GM18951 (cell line): ENCODE measurements at regions not wholly inside any gene's neighbourhood (a gene's known extent, or its start where the extent isn't known, plus 50 kb on each side); places are given as distances from the start of the nearest gene placed in this dataset.
"Not testable (repeated sequence)": the region's sequence is repeated elsewhere in the genome, so short reads cannot be mapped to it uniquely, and the experiment has no call there.

ENCODE experiments used
- POLR2A ChIP-seq: IDR thresholded peaks from 4 replicates; pipeline ENCODE4 v1.6.1; 2011; ENCODE audit warnings: mild to moderate bottlenecking; ENCODE audit not compliant: insufficient read length, insufficient read depth; ENCODE audit errors: extremely low read depth
- in situ Hi-C: fragments of 300-500 bp; cut with MboI; formaldehyde crosslinking; loops from one replicate; pipeline ENCODE4 v1.12.0; 2022; ENCODE audit warnings: low sequenced_read_pairs, mixed read lengths, inconsistent platforms; ENCODE audit not compliant: unreplicated experiment

- in situ Hi-C loops: no loop called here
- TF ChIP-seq POLR2A: no peak
Observed at GRCh38 chr17:14738652-14738988, 437.7 kb downstream of the HS3ST3B1 start.

- in situ Hi-C loops: no loop called here
- no peak for TF ChIP-seq POLR2A
Observed at GRCh38 chr17:14737984-14738651, 437.2 kb downstream of the HS3ST3B1 start.

GRCh38 chr17:14736631-14737030, 435.8 kb downstream of the HS3ST3B1 start:
- TF ChIP-seq POLR2A: no peak
- in situ Hi-C loops: no loop called here

GRCh38 chr17:14733376-14733775, 432.5 kb downstream of the HS3ST3B1 start:
- TF ChIP-seq POLR2A: no peak
- in situ Hi-C loops: no loop called here

GRCh38 chr17:14732211-14732610, 431.3 kb downstream of the HS3ST3B1 start:
- no peak for TF ChIP-seq POLR2A
- in situ Hi-C loops: no loop called here

- no peak for TF ChIP-seq POLR2A
- in situ Hi-C loops: no loop called here
Observed at GRCh38 chr17:14731591-14731990, 430.7 kb downstream of the HS3ST3B1 start.

- no peak for TF ChIP-seq POLR2A
- in situ Hi-C loops: no loop called here
Observed at GRCh38 chr17:14730821-14731220, 429.9 kb downstream of the HS3ST3B1 start.

- in situ Hi-C loops: no loop called here
- no peak for TF ChIP-seq POLR2A
Observed at GRCh38 chr17:14725729-14726128, 424.8 kb downstream of the HS3ST3B1 start.

GRCh38 chr17:14724770-14725169, 423.9 kb downstream of the HS3ST3B1 start:
- TF ChIP-seq POLR2A: no peak
- in situ Hi-C loops: no loop called here

- in situ Hi-C loops: not testable (repeated sequence)
Observed at GRCh38 chr17:14723349-14723748, 422.5 kb downstream of the HS3ST3B1 start.

- no peak for TF ChIP-seq POLR2A
- in situ Hi-C loops: no loop called here
Observed at GRCh38 chr17:14719942-14720341, 419.1 kb downstream of the HS3ST3B1 start.

GRCh38 chr17:14717859-14718258, 417.0 kb downstream of the HS3ST3B1 start:
- in situ Hi-C loops: no loop called here
- TF ChIP-seq POLR2A: no peak

- no peak for TF ChIP-seq POLR2A
- in situ Hi-C loops: no loop called here
Observed at GRCh38 chr17:14715561-14715960, 414.7 kb downstream of the HS3ST3B1 start.

GRCh38 chr17:14712611-14713021, 411.7 kb downstream of the HS3ST3B1 start:
- in situ Hi-C loops: no loop called here
- no peak for TF ChIP-seq POLR2A

- in situ Hi-C loops: no loop called here
- TF ChIP-seq POLR2A: no peak
Observed at GRCh38 chr17:14704121-14704520, 403.2 kb downstream of the HS3ST3B1 start.
